Adipocyte (in vitro differentiated cells): ENCODE measurements at regions not wholly inside any gene's neighbourhood (a gene's known extent, or its start where the extent isn't known, plus 50 kb on each side); places are given as distances from the start of the nearest gene placed in this dataset.
A peak's percentile ranks its signal among the peaks of the same experiment; 100 is the strongest.

Experiments
- DNase-seq: peaks from one replicate; pipeline ENCODE4 v3.0.0-alpha.2; 2015; ENCODE audit warnings: low read depth
- H3K27me3 ChIP-seq: replicated peaks from 2 replicates; pipeline ENCODE4 v1.7.0; 2013; ENCODE audit warnings: mild to moderate bottlenecking, low read length, moderate library complexity; ENCODE audit not compliant: control insufficient read depth, insufficient read depth
- H3K36me3 ChIP-seq: 2 replicates; pipeline ENCODE4 v1.7.0; 2013; ENCODE audit warnings: low read length, mild to moderate bottlenecking, moderate library complexity; ENCODE audit not compliant: control insufficient read depth, insufficient read depth, severe bottlenecking
- H3K4me1 ChIP-seq: 2 replicates; pipeline ENCODE4 v1.7.0; 2013; ENCODE audit warnings: mild to moderate bottlenecking, low read length, moderate library complexity; ENCODE audit not compliant: control insufficient read depth, insufficient read depth
- H3K4me3 ChIP-seq: 2 replicates; pipeline ENCODE4 v1.7.0; 2013; ENCODE audit warnings: mild to moderate bottlenecking, low read length, moderate library complexity
- H3K9ac ChIP-seq: 2 replicates; pipeline ENCODE4 v1.7.0; 2013; ENCODE audit warnings: mild to moderate bottlenecking, low read length, moderate library complexity
- H3K9me3 ChIP-seq: 2 replicates; pipeline ENCODE4 v1.7.0; 2013; ENCODE audit warnings: mild to moderate bottlenecking, low read length, moderate library complexity; ENCODE audit not compliant: control insufficient read depth

DNA sequence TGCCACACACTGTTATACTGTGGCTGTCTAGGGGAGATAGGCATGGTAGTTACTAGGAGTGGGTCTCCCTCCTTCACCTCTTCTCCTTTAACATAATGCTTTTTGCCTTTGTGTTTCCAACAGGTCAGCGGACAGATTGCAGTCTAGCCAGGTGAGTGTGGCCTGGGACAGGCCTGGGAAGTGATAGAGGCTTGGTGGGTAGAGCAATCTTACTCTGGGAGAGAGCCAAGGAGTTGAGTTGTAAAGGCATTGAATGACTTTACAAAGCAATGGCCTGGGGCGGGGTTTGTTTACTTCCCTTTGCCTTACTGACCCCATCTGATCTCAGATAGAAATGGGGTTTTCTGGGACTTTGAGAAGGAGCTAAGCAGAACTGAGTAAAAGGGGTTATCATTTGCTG lies 51.0 kb upstream of the IKBKE start:
- H3K4me1 ChIP-seq: peaks cover 14% of the 10 kb centered on the region
- no peak overlapping the region for H3K4me3 ChIP-seq
- DNase-seq: peak; percentile 17
- no peaks in the 10 kb centered on the region for H3K9me3 ChIP-seq
- H3K36me3 ChIP-seq: peaks cover 62% of the 10 kb centered on the region
- H3K9ac ChIP-seq: no peak overlapping the region
- no peaks in the 10 kb centered on the region for H3K27me3 ChIP-seq

DNA sequence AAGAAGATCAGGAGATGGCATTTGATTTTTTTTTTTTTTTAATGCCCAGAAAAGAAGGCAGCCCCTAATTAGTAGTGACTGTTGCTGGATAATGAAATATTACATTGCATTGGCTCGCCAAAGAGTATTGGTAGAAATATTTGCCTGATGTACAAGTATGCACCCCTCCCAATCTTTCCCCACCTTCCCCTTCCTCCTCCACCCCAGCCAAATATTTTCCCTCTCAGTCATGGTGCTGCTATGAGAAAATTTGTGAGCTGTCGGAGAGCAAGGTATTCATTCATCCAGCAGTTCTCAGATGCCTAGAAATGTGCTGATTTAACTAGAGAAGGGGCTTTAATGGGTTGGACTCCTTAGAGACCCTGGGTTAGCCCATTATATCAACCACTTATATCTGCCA lies 50.5 kb upstream of the IKBKE start:
- H3K36me3 ChIP-seq: peaks cover 63% of the 10 kb centered on the region
- peak; percentile 59 for DNase-seq
- H3K9me3 ChIP-seq: no peaks in the 10 kb centered on the region
- no peak overlapping the region for H3K9ac ChIP-seq
- H3K4me1 ChIP-seq: peaks cover 14% of the 10 kb centered on the region
- H3K4me3 ChIP-seq: no peak overlapping the region
- no peaks in the 10 kb centered on the region for H3K27me3 ChIP-seq

DNA sequence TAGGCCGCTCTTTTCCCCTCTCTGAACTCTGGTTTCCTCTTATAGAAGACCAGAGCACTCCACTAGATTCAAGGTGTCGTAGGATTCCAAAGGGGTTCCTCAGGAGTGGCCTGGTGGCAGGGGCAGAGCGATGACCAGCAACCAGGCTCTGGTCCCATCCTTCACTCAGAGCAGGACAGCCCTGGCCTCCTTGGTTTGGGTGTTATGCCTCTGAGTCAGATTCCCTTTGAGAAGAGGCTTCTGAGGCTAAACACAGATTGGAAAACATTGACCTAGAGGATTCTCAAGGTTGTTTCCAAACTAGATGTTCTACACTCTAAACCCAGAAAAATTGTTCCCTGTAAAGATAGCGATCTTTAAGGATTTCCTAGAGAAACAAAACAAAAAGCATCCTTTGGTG lies 49.8 kb upstream of the IKBKE start:
- peak; percentile 15 for DNase-seq
- Histone ChIP-seq H3K27me3 (no peaks in the 10 kb centered on the region), H3K4me1 (peaks cover 14% of the 10 kb centered on the region), H3K4me3 (no peak overlapping the region), H3K9ac (no peak overlapping the region), H3K9me3 (no peaks in the 10 kb centered on the region), H3K36me3 (peaks cover 68% of the 10 kb centered on the region)
